ENCODE measurements at regions not wholly inside any gene's neighbourhood (a gene's known extent, or its start where the extent isn't known, plus 50 kb on each side); places are given as distances from the start of the nearest gene placed in this dataset.

DNA sequence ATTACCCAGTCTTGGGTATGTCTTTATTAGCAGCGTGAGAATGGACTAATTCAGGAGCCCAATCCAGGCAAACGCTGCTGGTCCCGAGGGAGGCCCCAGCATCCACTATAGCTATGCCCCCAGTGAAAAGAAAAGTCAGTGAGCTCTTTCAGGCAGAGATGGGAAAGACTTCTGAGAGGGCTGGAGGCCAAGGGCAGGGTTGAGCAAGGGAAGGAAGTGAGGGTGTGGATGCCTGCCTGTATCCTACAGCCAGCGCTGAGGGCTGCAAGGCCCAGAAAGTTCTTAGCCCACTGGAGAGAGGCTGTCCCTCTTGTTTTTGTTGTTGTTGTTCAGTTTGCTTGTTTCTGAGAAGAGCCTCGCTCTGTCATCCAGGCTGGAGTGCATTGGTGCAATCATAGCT, 261.6 kb downstream of the ZEB1 start:
- DNase-seq, result no peak

Measured in NCI-H1417 (cell line).